Activated B cell treated with CpG ODN at 0.5 μM for 24 hours (primary cell): ENCODE measurements at regions not wholly inside any gene's neighbourhood (a gene's known extent, or its start where the extent isn't known, plus 50 kb on each side); places are given as distances from the start of the nearest gene placed in this dataset.

Experiments
- ATAC-seq: fragments of 200-7000 bp; cut with Tn5 transposase; one replicate; pipeline ENCODE4 v1.10.0; 2021; ENCODE audit warnings: low read depth, mild to moderate bottlenecking, moderate library complexity
- CTCF ChIA-PET: fragments of 350-600 bp; sonication (Branson Sonifier 250); formaldehyde crosslinking; loops from one replicate; lab custom pipeline; 2021; ENCODE audit warnings: antibody characterized with exemption; lab: Charles Lee
- POLR2A ChIA-PET: fragments of 350-600 bp; sonication (Branson Sonifier 250); formaldehyde crosslinking; loops from one replicate; lab custom pipeline; 2021; ENCODE audit warnings: antibody characterized with exemption; lab: Charles Lee
- DNase-seq: peaks from one replicate; pipeline ENCODE4 v3.0.0; 2022
- H3K27ac Mint-ChIP-seq: one replicate; pipeline ENCODE4 v1.8.0; 2020; ENCODE audit warnings: mixed read lengths
- H3K27me3 Mint-ChIP-seq: one replicate; pipeline ENCODE4 v1.8.0; 2021; ENCODE audit warnings: mixed read lengths
- H3K36me3 Mint-ChIP-seq: one replicate; pipeline ENCODE4 v1.8.0; 2021; ENCODE audit warnings: low read depth, mixed read lengths
- H3K4me1 Mint-ChIP-seq: one replicate; pipeline ENCODE4 v1.8.0; 2021; ENCODE audit warnings: mixed read lengths
- H3K4me3 Mint-ChIP-seq: one replicate; pipeline ENCODE4 v1.8.0; 2020; ENCODE audit warnings: mild to moderate bottlenecking, mixed read lengths
- H3K9me3 Mint-ChIP-seq: one replicate; pipeline ENCODE4 v1.8.0; 2020; ENCODE audit warnings: mixed read lengths
- intact Hi-C: fragments of 100-400 bp; cut with micrococcal nuclease; formaldehyde crosslinking; loops from one replicate; pipeline ENCODE4 v1.15.1; 2024
- TF ChIP-seq, protein P1 (sequence below): fragments of 200-600 bp; IDR thresholded peaks from one replicate; pipeline ENCODE4 v1.8.0; 2022; ENCODE audit warnings: antibody characterized with exemption, mild to moderate bottlenecking

DNA sequence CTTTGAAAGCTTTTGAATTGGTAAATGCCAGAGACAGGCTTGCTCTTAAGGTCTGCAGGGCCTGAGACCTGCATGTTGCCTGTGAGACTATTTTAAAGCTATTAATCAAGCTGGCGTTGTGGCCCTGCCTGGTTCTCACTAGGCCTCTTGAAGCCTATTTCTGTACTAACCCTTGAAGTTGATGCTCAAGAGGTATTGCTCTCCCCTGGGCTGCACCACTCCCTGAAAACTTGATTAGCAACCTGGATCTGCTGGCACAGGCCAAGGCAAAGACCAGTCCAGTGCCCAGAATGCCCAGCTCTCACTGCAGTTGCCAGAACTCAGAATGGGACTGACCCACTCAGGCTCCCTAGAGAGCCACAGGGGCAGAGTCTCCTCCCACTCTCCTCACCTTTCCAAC is 220.0 kb upstream of the MEOX2 start:
- no peak for ATAC-seq

DNA sequence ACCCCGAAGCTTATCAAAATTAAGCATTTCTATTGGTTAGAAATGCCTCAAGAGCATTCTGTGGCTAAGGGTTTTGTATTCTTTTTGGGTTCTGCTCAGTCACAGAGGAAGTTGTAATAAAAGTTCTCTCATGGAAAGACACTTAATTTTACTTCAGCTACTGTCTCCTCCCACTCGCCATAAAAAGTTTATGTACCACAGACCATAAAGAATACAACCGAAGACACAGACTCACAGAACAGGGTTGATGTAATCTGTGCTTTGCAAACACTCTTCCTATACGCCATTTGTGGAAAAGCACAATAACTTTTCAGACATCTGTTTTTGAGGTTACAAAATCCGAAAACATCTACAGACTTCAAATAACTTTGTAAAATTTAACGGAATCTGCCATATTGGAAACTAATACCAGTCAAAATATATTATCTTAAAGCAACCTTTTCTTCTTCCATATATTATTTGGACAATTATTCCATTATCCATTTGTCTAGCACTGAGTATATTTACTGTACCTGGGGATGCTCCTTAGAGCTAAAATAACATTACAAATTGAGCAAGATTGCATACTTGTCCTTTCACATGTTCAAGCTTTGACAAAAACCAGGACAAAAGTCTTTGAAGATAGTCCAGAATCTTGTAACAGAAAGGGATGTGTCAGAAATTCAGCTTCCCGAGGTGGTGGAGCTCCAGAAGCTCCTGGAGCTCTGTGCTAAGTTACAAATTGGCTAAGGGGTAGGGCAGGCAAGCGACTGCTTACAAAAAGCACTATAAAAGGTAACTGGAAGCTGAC is 219.0 kb upstream of the MEOX2 start:
- ATAC-seq (no peak), DNase-seq (no peak)
- ChIA-PET CTCF (no interaction called here), POLR2A (no interaction called here)
- TF ChIP-seq, protein P1, sequence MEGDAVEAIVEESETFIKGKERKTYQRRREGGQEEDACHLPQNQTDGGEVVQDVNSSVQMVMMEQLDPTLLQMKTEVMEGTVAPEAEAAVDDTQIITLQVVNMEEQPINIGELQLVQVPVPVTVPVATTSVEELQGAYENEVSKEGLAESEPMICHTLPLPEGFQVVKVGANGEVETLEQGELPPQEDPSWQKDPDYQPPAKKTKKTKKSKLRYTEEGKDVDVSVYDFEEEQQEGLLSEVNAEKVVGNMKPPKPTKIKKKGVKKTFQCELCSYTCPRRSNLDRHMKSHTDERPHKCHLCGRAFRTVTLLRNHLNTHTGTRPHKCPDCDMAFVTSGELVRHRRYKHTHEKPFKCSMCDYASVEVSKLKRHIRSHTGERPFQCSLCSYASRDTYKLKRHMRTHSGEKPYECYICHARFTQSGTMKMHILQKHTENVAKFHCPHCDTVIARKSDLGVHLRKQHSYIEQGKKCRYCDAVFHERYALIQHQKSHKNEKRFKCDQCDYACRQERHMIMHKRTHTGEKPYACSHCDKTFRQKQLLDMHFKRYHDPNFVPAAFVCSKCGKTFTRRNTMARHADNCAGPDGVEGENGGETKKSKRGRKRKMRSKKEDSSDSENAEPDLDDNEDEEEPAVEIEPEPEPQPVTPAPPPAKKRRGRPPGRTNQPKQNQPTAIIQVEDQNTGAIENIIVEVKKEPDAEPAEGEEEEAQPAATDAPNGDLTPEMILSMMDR = no peak
- Mint-ChIP-seq H3K4me3 (no peak overlapping the region), H3K4me1 (no peaks in the 10 kb centered on the region), H3K9me3 (peaks cover 2% of the 10 kb centered on the region), H3K27me3 (no peaks in the 10 kb centered on the region), H3K36me3 (no peaks in the 10 kb centered on the region), H3K27ac (no peak overlapping the region)
- intact Hi-C loops = no loop called here

More for the DNA sequence above, 220.0 kb upstream of the MEOX2 start:
- TF ChIP-seq, protein P1 = no peak
- Mint-ChIP-seq H3K27ac (no peak overlapping the region), H3K36me3 (no peaks in the 10 kb centered on the region), H3K9me3 (peaks cover 2% of the 10 kb centered on the region), H3K27me3 (no peaks in the 10 kb centered on the region), H3K4me3 (no peak overlapping the region), H3K4me1 (no peaks in the 10 kb centered on the region)
- intact Hi-C loops = no loop called here
- DNase-seq = no peak
- POLR2A ChIA-PET = no interaction called here
- CTCF ChIA-PET = no interaction called here

DNA sequence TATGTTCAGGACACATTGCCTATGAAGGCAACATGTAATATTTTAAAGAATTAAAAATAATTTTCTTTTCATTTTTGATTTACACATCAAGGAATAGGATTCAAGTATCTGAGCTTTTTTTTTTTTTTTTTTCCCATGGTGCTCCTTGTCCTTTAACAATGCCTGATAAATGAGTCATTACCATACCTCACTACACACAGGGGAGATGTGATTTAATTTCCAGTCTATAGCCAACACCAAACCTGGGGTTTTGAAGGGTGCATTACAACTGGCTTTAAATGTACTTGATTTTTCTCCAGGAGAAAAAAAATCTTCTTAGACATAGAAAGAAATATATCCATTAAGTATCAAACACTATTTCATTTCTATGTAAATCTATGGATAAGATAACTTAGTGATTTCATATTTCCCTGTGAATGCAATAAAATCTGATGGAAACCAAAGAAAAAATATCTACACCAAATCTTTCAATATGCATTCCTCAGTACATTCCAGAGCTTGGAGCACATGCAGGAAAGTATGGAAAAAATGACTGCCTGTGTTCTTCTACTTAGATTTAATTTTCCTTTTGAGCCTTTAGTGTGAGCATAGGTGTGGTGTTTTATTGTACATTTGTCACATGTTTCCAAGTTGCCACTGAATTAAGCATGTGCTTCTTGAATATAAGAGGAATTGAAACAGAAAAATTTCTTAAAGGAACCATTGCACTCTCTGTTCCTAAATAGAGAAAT is 204.8 kb upstream of the MEOX2 start:
- peaks cover 3% of the 10 kb centered on the region for H3K9me3 Mint-ChIP-seq
- intact Hi-C loops = no loop called here

DNA sequence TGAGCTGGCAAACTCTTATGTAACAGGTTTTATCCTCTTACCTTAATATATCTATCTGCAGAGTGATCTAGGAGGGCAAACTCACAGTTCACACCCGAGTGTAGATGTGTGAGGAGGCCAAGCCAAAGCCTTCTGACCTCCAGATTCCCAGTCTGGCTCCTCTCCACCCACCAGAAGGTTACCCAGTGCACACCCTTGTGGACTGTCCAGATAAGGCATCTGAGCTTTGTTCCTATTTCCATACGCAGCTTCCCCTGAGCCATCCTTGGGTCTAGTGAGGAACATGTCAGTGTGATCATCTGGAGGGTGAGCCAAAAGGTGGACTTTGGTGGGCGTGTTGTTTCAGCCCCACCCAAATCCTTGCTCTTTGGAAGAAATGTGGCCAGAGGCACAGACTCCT is 203.0 kb upstream of the MEOX2 start:
- intact Hi-C loops = no loop called here
- no peak overlapping the region for H3K27ac Mint-ChIP-seq
- TF ChIP-seq, protein P1 = no peak
- ChIA-PET POLR2A (no interaction called here), CTCF (no interaction called here)
- ATAC-seq (no peak), DNase-seq (no peak)
- H3K4me1 Mint-ChIP-seq = no peaks in the 10 kb centered on the region
- H3K27me3 Mint-ChIP-seq = no peaks in the 10 kb centered on the region
- H3K9me3 Mint-ChIP-seq = peaks cover 3% of the 10 kb centered on the region
- no peak overlapping the region for H3K4me3 Mint-ChIP-seq
- no peaks in the 10 kb centered on the region for H3K36me3 Mint-ChIP-seq

More for the DNA sequence above, 204.8 kb upstream of the MEOX2 start:
- no peak for DNase-seq
- H3K36me3 Mint-ChIP-seq = no peaks in the 10 kb centered on the region
- TF ChIP-seq, protein P1 = no peak
- CTCF ChIA-PET = no interaction called here
- no peak overlapping the region for H3K4me3 Mint-ChIP-seq
- H3K27me3 Mint-ChIP-seq = no peaks in the 10 kb centered on the region
- H3K27ac Mint-ChIP-seq = no peak overlapping the region
- H3K4me1 Mint-ChIP-seq = no peaks in the 10 kb centered on the region
- no peak for ATAC-seq
- POLR2A ChIA-PET = no interaction called here

DNA sequence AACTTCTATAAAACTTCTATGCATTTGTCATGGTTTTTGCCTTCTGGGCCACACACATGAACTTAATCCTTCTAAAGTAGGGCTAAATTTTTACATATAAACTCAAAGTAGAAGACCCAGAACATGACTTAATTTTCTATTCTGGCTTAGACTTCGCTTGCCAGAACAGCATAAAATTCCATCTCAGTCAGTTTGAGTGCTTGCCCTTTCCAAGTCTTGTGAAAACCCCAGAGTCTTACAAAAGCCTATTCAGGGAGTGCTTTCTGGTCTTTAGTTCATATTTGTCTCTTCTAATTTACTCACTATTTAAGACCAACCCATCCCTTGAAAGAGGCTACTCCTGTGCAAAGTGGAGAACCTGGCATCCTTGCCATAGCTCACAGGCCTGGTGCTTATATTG is 201.6 kb upstream of the MEOX2 start:
- no peak for ATAC-seq
- no peaks in the 10 kb centered on the region for H3K4me1 Mint-ChIP-seq
- peaks cover 3% of the 10 kb centered on the region for H3K9me3 Mint-ChIP-seq
- no peaks in the 10 kb centered on the region for H3K27me3 Mint-ChIP-seq
- H3K27ac Mint-ChIP-seq = no peak overlapping the region
- H3K4me3 Mint-ChIP-seq = no peak overlapping the region
- CTCF ChIA-PET = no interaction called here
- POLR2A ChIA-PET = no interaction called here
- DNase-seq = no peak
- no peaks in the 10 kb centered on the region for H3K36me3 Mint-ChIP-seq
- TF ChIP-seq, protein P1 = no peak
- intact Hi-C loops = no loop called here
